Fibroblast of lung (primary cell): ENCODE measurements at regions not wholly inside any gene's neighbourhood (a gene's known extent, or its start where the extent isn't known, plus 50 kb on each side); places are given as distances from the start of the nearest gene placed in this dataset.

Source experiments
- DNase-seq, 2 donors: peaks; one replicate each; pipeline versions ENCODE4 v3.0.0 to v3.0.0-alpha.2; 2010; ENCODE audit warnings: low read depth in 2 of 2
- H2AFZ ChIP-seq: 2 replicates; pipeline ENCODE4 v1.5.1; 2012; ENCODE audit warnings: low read length, control low read depth, inconsistent platforms
- H3K27ac ChIP-seq: 2 replicates; pipeline ENCODE4 v1.5.1; 2011; ENCODE audit warnings: low read length, control low read depth; ENCODE audit not compliant: insufficient read depth
- H3K27me3 ChIP-seq: 2 replicates; pipeline ENCODE4 v1.5.1; 2011; ENCODE audit warnings: mild to moderate bottlenecking, low read length; ENCODE audit not compliant: control insufficient read depth, insufficient read depth
- H3K36me3 ChIP-seq: 2 replicates; pipeline ENCODE4 v1.5.1; 2011; ENCODE audit warnings: low read length; ENCODE audit not compliant: control insufficient read depth, insufficient read depth
- H3K4me1 ChIP-seq: 2 replicates; pipeline ENCODE4 v1.5.1; 2011; ENCODE audit warnings: low read length; ENCODE audit not compliant: control insufficient read depth, insufficient read depth; ENCODE audit errors: extremely low read depth
- H3K4me2 ChIP-seq: 2 replicates; pipeline ENCODE4 v1.5.1; 2011; ENCODE audit warnings: low read length, control low read depth; ENCODE audit not compliant: insufficient read depth; ENCODE audit errors: extremely low read depth
- H3K4me3 ChIP-seq, 4 experiments: fragments of 200-600 bp in 1 of 4; sonication (generic) in 1 of 4; replicated peaks in 1 of 4; 2 replicates each; pipeline ENCODE4 v1.5.1; 2011 to 2016; ENCODE audit warnings: low read length in 4 of 4, low read depth in 3 of 4, mild to moderate bottlenecking in 3 of 4, control low read depth in 2 of 4, inconsistent platforms in 1 of 4, mixed read lengths in 1 of 4; ENCODE audit not compliant: insufficient read depth in 1 of 4; ENCODE audit errors: control extremely low read depth in 1 of 4
- H3K79me2 ChIP-seq: 2 replicates; pipeline ENCODE4 v1.5.1; 2012; ENCODE audit warnings: mild to moderate bottlenecking, low read length, inconsistent platforms; ENCODE audit not compliant: control insufficient read depth, insufficient read depth
- H3K9ac ChIP-seq: 2 replicates; pipeline ENCODE4 v1.5.1; 2011; ENCODE audit warnings: mild to moderate bottlenecking, low read length, control low read depth; ENCODE audit not compliant: insufficient read depth
- H3K9me3 ChIP-seq: 2 replicates; pipeline ENCODE4 v1.5.1; 2012; ENCODE audit warnings: low read depth, low read length; ENCODE audit not compliant: control insufficient read depth, insufficient read depth
- H4K20me1 ChIP-seq: 2 replicates; pipeline ENCODE4 v1.5.1; 2011; ENCODE audit warnings: low read length; ENCODE audit not compliant: control insufficient read depth, insufficient read depth; ENCODE audit errors: extremely low read depth
- EZH2 ChIP-seq: IDR thresholded peaks from 2 replicates; pipeline ENCODE4 v1.5.1; 2012; ENCODE audit warnings: low read length, control low read depth, mild to moderate bottlenecking; ENCODE audit errors: missing control alignments
- TF ChIP-seq, protein P1 (sequence below), 2 donors: IDR thresholded peaks in 1 of 2; conservative IDR thresholded peaks in 1 of 2; 1 replicate in 1 of 2; 2 replicates in 1 of 2; pipeline ENCODE4 v1.5.1; 2011 to 2012; ENCODE audit warnings: low read length in 2 of 2, control low read depth in 1 of 2, inconsistent platforms in 1 of 2, low read depth in 1 of 2, mild to moderate bottlenecking in 1 of 2

DNA sequence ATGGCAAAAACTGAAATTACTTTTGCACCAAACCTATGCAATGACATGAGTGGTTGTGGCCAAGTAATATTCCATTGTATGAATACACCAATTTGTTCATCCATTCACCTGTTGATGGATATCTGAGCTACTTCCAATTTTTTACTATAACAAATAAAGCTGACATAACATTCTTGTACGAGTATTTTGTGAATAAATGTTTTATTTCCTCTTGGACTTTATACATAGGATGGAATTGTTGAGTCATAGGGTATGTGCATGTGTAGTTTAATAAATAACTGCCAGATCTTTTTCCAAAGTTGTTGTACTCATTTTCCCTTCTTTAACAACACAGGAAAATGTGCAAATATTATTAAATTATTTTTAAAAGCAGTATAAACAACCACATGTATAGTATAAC is 146.1 kb upstream of the ZNF462 start:
- Histone ChIP-seq H3K36me3 (no peaks in the 10 kb centered on the region), H2AFZ (no peak overlapping the region), H3K27ac (no peak overlapping the region), H3K4me2 (no peak overlapping the region), H3K9ac (no peak overlapping the region), H3K9me3 (no peaks in the 10 kb centered on the region), H3K27me3 (no peaks in the 10 kb centered on the region), H4K20me1 (no peaks in the 10 kb centered on the region), H3K4me3 (no peak overlapping the region), H3K4me1 (peaks cover 8% of the 10 kb centered on the region), H3K79me2 (no peaks in the 10 kb centered on the region)
- peak in 1 of 2 donors; percentile 14 for DNase-seq
- TF ChIP-seq, protein P1, sequence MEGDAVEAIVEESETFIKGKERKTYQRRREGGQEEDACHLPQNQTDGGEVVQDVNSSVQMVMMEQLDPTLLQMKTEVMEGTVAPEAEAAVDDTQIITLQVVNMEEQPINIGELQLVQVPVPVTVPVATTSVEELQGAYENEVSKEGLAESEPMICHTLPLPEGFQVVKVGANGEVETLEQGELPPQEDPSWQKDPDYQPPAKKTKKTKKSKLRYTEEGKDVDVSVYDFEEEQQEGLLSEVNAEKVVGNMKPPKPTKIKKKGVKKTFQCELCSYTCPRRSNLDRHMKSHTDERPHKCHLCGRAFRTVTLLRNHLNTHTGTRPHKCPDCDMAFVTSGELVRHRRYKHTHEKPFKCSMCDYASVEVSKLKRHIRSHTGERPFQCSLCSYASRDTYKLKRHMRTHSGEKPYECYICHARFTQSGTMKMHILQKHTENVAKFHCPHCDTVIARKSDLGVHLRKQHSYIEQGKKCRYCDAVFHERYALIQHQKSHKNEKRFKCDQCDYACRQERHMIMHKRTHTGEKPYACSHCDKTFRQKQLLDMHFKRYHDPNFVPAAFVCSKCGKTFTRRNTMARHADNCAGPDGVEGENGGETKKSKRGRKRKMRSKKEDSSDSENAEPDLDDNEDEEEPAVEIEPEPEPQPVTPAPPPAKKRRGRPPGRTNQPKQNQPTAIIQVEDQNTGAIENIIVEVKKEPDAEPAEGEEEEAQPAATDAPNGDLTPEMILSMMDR (conservative IDR thresholded peaks at IDR 0.05 in 1 of 2, IDR thresholded peaks at IDR 0.05 in 1 of 2; ENCODE audit: low read depth in 1 of 2, low read length in 2 of 2): no peak
- no peak for TF ChIP-seq EZH2

DNA sequence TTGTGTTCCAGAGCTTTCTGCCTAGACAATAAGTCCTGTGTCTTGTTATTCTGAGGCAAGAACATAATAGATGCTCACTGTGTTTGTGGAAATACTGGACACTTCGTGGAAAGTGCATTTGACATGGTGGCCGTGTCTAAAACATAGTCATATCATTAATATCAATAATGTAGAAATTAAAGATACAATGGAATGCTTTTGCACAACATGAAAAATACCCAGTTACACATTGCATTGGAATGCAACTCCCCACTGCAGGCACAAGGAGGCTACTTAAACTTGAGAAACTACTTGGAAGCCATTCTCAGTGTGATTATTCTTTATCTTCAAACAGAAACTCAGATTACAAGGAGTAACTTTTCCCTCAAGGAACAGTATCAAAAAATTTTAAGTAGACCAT is 145.3 kb upstream of the ZNF462 start:
- H3K9ac ChIP-seq: no peak overlapping the region
- DNase-seq: peak; percentile 84 to 87
- H3K9me3 ChIP-seq: no peaks in the 10 kb centered on the region
- no peaks in the 10 kb centered on the region for H3K36me3 ChIP-seq
- H3K79me2 ChIP-seq: no peaks in the 10 kb centered on the region
- peak overlapping the region; percentile 46 for H3K4me2 ChIP-seq
- H4K20me1 ChIP-seq: no peaks in the 10 kb centered on the region
- H3K27me3 ChIP-seq: no peaks in the 10 kb centered on the region
- H2AFZ ChIP-seq: no peak overlapping the region
- H3K4me1 ChIP-seq: peaks cover 8% of the 10 kb centered on the region
- no peak overlapping the region for H3K4me3 ChIP-seq
- TF ChIP-seq, protein P1 (conservative IDR thresholded peaks at IDR 0.05 in 1 of 2, IDR thresholded peaks at IDR 0.05 in 1 of 2; ENCODE audit: low read depth in 1 of 2, low read length in 2 of 2): peak in 1 of 2 donors; percentile 34
- no peak for TF ChIP-seq EZH2
- peak overlapping the region; percentile 34 for H3K27ac ChIP-seq

DNA sequence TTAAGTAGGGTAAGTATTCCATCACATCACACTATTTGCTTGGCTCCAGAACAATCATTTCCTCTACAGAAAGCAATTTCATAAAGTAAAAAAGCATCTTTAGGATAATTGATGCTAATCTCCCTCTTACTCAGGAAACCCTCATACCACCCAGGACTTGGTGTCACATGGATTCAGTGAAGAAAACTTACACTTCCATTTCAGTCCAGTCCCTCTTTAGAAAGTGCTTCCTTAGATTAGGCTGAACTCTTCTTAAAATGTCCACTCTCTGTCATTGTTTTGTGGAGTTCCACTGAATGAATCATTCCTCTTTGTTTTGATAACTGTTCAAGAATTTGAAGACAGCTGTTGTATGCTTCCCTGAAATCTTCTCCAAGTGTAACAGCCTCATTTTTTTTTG is 144.0 kb upstream of the ZNF462 start:
- H3K4me3 ChIP-seq: no peak overlapping the region
- peak; percentile 56 to 69 for DNase-seq
- peak overlapping the region; percentile 15 for H3K27ac ChIP-seq
- H3K9me3 ChIP-seq: no peaks in the 10 kb centered on the region
- no peaks in the 10 kb centered on the region for H3K36me3 ChIP-seq
- no peaks in the 10 kb centered on the region for H3K27me3 ChIP-seq
- no peak overlapping the region for H3K9ac ChIP-seq
- peaks cover 8% of the 10 kb centered on the region for H3K4me1 ChIP-seq
- peak overlapping the region; percentile 51 for H3K4me2 ChIP-seq
- TF ChIP-seq, protein P1 (conservative IDR thresholded peaks at IDR 0.05 in 1 of 2, IDR thresholded peaks at IDR 0.05 in 1 of 2; ENCODE audit: low read depth in 1 of 2, low read length in 2 of 2): no peak
- TF ChIP-seq EZH2: no peak
- H3K79me2 ChIP-seq: no peaks in the 10 kb centered on the region
- H2AFZ ChIP-seq: no peak overlapping the region
- no peaks in the 10 kb centered on the region for H4K20me1 ChIP-seq
